ENCODE measurements at regions not wholly inside any gene's neighbourhood (a gene's known extent, or its start where the extent isn't known, plus 50 kb on each side); places are given as distances from the start of the nearest gene placed in this dataset.

GRCh38 chr12:5123921-5124320 lies 80.2 kb downstream of the KCNA5 start:
- TF ChIP-seq EZH2 (IDR thresholded peaks at IDR 0.05; ENCODE audit: borderline replicate concordance, low read length) = no peak
- TF ChIP-seq CTCF (conservative IDR thresholded peaks at IDR 0.05 in 1 of 2, IDR thresholded peaks at IDR 0.05 in 1 of 2; ENCODE audit: extremely low read depth in 1 of 2, insufficient read depth in 1 of 2, low read depth in 1 of 2, low read length in 2 of 2) = no peak
